Activated T-cell treated with anti-CD3 and anti-CD28 coated beads for 4 hours (primary cell): ENCODE measurements at regions not wholly inside any gene's neighbourhood (a gene's known extent, or its start where the extent isn't known, plus 50 kb on each side); places are given as distances from the start of the nearest gene placed in this dataset.
"Not testable (repeated sequence)": the region's sequence is repeated elsewhere in the genome, so short reads cannot be mapped to it uniquely, and the experiment has no call there.

Source experiments
- DNase-seq: peaks from one replicate; pipeline ENCODE4 v3.0.0-alpha.2; 2020

GRCh38 chr6:119523556-119523955 lies 174.0 kb upstream of the MAN1A1 start:
- no peak for DNase-seq

GRCh38 chr6:119521251-119521650 lies 171.7 kb upstream of the MAN1A1 start:
- no peak for DNase-seq

DNA sequence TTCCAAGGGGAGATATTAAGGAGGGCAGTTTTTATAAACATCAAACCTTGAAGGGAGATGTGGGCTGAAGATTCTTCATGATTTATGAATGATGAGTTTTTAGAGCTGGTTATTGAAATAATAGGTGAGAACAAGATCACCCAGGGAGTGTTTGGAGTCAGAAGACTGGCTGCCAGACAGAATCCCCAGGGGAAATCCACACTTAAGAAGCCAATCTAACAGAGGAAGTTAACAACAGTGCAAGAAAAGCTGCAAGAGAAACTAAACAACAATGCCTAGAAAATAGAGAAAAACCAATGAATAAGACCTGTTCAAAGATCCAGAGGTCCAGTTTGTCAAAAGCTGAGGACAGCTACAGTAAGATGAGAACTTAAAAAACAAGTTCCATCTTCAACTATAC lies 167.9 kb upstream of the MAN1A1 start:
- no peak for DNase-seq

GRCh38 chr6:119514345-119514744 lies 164.8 kb upstream of the MAN1A1 start:
- no peak for DNase-seq

- no peak for DNase-seq
Measured at GRCh38 chr6:119511024-119511423, 161.5 kb upstream of the MAN1A1 start.

DNA sequence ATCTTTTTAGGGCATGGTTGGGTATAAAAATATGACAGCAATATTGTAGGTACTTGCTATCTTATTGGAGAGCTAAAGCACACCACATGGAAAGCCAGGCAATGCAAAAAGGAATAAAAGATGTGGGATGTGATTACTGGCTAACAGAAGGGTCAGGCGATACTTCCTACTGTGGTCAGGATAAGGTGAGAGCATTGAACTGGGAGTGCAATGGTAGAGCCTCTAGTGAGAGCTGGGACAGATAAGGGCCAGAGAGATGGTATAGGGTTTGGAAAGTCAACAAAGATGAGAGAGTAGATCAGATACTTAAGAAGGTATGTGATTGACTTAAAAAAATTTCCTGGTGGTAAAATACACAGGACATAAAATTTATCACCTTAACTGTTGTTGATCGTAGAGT lies 160.7 kb upstream of the MAN1A1 start:
- no peak for DNase-seq

DNA sequence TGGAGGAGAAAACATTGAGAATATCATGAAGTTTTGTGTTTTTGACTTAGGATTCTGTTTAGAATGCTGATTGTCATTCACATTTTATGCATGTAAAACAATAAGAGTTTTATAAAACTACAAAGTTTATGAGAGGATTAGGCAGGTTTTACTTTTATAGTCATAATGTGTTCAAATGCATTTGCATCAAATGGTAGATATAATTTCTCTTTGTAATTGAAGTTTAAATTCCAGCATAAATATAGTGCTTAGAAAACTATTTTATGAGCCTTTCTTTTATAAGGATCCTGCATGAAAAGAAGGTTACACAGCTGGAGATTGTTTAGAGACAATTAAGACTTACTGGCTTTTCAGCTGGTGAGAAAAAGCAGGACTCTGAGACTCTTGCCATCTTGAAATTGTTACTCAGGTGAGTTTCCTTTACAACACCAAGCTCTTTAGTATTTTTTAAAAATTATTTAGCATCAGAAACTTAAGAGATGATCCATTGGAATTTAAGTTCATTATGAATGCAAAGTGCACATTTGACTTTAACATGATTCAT lies 157.1 kb upstream of the MAN1A1 start:
- no peak for DNase-seq

DNA sequence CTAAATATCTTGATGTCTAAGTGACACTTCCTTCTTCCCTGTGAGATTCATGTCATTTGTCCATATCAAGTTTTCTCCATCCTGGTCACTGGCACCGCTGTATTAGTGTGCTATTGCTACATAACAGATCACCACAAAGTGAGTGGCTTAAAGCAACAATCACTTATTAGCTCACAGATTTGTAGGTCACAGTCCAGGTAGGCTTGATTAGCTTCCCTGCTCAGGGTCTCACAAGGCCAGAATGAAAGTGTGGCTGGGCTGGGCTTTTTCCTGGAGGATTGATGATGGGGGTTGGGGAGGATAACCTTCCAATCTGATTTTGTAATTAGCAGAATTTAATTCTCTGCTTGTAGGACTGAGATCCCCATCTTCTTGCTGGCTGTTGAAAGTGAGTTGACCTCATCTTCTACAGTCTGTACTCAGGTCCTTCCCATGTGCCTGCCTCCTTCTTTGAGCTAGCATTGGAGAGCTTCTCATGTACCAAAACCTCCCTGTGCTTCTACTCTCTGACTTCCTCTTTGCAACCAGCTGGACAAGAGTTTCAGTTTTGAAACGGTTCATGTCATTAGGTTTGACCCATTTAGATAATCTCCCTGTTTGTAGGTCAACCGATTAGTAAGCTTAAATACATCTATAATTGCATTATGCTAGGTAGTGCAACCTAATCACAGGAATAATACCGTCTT lies 152.4 kb upstream of the MAN1A1 start:
- no peak for DNase-seq

- no peak for DNase-seq
Measured at GRCh38 chr6:119499797-119500196, 150.2 kb upstream of the MAN1A1 start.

- DNase-seq: no peak
Measured at GRCh38 chr6:119497988-119498727, 148.6 kb upstream of the MAN1A1 start.

GRCh38 chr6:119495230-119495683 lies 145.7 kb upstream of the MAN1A1 start:
- DNase-seq: no peak

GRCh38 chr6:119493980-119494379 lies 144.4 kb upstream of the MAN1A1 start:
- no peak for DNase-seq

GRCh38 chr6:119491112-119491511 lies 141.6 kb upstream of the MAN1A1 start:
- DNase-seq: not testable (repeated sequence)

DNA sequence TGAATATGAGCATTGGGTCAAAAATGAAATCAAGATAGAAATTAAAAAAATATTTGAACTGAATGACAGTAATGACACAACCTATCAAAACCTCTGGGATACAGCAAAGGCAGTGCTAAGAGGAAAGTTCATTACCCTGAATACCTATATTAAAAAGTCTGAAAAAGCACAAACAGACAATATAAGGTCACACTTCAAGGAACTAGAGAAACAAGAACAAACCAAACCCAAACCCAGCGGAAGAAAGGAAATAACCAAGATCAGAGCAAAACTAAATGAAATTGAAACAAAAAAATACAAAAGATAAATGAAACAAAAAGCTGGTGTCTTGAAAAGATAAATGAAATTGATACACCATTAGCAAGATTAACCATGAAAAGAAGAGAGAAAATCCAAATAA lies 140.5 kb upstream of the MAN1A1 start:
- DNase-seq: not testable (repeated sequence)

- no peak for DNase-seq
Measured at GRCh38 chr6:119484598-119484997, 135.0 kb upstream of the MAN1A1 start.

DNA sequence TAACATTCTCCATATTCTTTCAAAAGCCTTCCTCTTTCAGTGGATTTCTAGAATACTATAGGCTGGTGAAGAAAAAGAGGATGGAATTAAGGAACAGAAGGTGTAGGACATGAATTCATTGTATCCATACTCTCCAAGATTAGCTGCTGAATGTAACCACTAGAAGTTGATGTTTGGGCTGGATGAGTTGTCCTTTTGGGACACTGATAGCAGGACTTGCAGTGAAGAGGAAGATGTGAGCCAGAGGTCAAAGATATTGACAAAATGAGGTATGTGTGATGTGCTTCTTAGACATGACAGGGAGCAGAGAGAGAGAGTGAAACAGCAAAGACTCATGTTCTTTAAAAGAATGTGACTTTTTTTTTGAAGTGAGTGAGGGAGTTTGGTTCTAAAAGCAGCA lies 134.3 kb upstream of the MAN1A1 start:
- no peak for DNase-seq

DNA sequence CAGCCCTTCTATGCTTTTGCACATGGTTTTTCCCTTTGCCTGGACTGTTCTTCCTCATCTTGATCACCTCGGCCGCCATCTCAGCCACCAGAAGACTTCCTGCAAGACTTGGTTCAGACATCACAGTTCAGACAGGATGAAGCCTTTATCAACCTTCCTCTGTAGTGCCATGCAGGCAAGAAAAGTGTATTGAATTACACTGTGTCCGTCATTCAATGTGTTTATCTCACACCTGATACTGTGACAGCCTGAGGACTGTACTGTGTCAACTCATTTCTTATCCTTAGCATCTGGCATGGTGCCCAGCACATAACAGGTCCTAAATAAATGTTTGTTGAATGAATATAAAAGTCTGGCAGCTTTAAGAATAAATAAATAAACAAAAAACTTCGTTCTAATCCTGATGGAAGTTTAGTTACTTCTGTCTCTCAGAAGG lies 133.3 kb upstream of the MAN1A1 start:
- DNase-seq: no peak

DNA sequence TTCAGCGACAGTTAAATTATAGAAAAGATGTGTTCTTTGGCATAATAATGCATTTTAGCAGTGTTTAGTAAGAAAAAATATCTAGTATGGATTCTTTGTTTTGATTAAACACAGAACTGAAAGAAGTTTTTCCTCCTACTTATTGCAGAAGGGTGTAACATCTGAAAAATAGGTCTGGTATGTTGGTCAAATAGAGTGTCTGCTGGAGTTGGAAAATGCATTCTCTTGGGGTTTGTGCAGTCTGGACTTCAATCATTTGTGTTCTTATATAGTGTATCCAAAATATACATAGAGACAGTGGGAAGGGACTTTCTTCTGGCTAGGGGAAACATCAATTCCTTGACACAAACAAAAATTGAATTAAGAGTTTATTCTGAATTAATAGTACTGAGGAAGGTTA lies 132.4 kb upstream of the MAN1A1 start:
- no peak for DNase-seq

- DNase-seq: no peak
Measured at GRCh38 chr6:119480961-119481497, 131.5 kb upstream of the MAN1A1 start.

DNA sequence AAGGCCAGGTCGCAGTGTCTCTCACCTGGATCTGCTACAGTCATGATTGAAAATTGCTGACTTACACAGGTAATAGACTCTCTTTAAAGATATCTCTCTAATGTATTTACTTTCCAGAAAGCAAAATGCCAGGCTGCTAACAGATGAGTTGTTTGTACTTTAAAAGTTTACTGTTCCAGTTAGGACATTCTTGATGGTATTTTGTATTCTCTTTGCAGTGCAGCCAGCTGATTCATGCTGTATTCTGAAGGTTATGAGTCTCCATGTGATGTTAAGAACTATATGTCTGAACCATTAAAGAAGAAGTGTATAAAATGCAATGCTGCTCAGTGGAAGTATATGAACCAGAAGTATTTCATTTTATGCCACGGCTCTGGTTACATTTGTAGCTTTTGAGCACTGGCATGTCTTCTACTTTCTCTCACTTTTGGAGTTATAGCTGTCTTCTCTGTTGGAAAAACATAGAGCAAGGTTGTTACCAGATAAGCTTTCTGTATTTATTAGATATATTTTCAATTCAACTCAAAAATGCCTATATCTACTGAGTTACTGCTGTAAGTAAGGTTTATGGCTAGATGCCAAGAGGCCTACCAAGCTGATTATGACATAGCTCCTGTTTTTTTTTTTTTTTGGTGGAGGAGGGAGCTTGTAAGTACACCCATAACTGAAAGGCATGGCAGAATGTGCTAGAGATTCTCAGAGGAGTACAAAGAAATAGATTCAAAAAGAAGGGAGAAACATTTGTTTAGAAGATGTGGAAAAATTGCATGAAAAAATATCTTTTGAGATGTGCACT lies 130.5 kb upstream of the MAN1A1 start:
- no peak for DNase-seq

- DNase-seq: no peak
Measured at GRCh38 chr6:119476554-119476953, 127.0 kb upstream of the MAN1A1 start.

DNA sequence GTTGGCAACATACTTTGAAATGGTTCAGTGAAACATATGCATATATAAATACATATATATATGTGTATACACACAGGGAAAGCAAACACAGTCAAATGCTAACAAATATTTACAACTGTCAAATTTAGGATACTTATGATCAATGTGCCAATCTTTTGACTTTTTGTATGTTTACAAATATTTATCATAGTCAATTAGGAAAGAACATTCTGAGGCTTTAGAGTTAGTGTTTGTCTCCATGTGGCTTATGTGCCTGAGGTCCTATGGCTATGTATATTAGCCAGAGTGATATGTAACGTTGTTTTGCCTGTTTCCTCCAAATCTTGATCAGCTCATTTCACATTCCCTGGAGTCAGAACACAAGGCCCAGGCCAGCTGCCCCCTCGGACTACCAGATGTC lies 126.5 kb upstream of the MAN1A1 start:
- DNase-seq: no peak

- DNase-seq: no peak
Measured at GRCh38 chr6:119470893-119471542, 121.5 kb upstream of the MAN1A1 start.
